IMR-90 (cell line): ENCODE measurements at regions not wholly inside any gene's neighbourhood (a gene's known extent, or its start where the extent isn't known, plus 50 kb on each side); places are given as distances from the start of the nearest gene placed in this dataset.

Experiments used
- ATAC-seq: fragments of 200-7000 bp; cut with Tn5 transposase; 2 replicates; pipeline ENCODE4 v1.9.1; 2020; ENCODE audit warnings: low read depth, mild to moderate bottlenecking, moderate library complexity
- BruUV-seq: library from RNA; stranded (reverse); fragments of 400-500 nt; replicated peaks from 2 replicates; lab custom pipeline; 2021; lab: Mats Ljungman, UMichigan
- CTCF ChIA-PET: fragments of 300-600 bp; formaldehyde crosslinking; extraction: SDS; loops from one replicate; lab custom pipeline; 2021; ENCODE audit warnings: antibody characterized with exemption; lab: Yijun Ruan, JAX
- POLR2A ChIA-PET: fragments of 300-600 bp; sonication (Branson Sonifier 250); formaldehyde crosslinking; loops from one replicate; lab custom pipeline; 2022; ENCODE audit warnings: antibody characterized with exemption; ENCODE audit not compliant: unreplicated experiment; lab: Charles Lee
- DNase-seq: peaks from one replicate; pipeline ENCODE4 v3.0.0; 2013
- H2AFZ ChIP-seq: replicated peaks from 2 replicates; pipeline ENCODE3; 2013; ENCODE audit warnings: low read length, mild to moderate bottlenecking; ENCODE audit not compliant: poor library complexity
- H2AK5ac ChIP-seq: 2 replicates; pipeline ENCODE4 v1.6.1; 2013; ENCODE audit warnings: low read depth, low read length, inconsistent platforms
- H2AK9ac ChIP-seq: replicated peaks from 2 replicates; pipeline ENCODE3; 2013; ENCODE audit warnings: mild to moderate bottlenecking, low read depth, low read length, moderate library complexity; ENCODE audit not compliant: poor library complexity
- H2BK120ac ChIP-seq: 2 replicates; pipeline ENCODE4 v1.6.1; 2013; ENCODE audit warnings: low read depth, low read length, inconsistent platforms
- H2BK15ac ChIP-seq: 3 replicates; pipeline ENCODE4 v1.6.1; 2013; ENCODE audit warnings: low read depth, low read length, inconsistent platforms
- H2BK20ac ChIP-seq: 2 replicates; pipeline ENCODE4 v1.6.1; 2013; ENCODE audit warnings: low read depth, mild to moderate bottlenecking, inconsistent platforms, low read length, moderate library complexity
- H2BK5ac ChIP-seq: 2 replicates; pipeline ENCODE4 v1.6.1; 2013; ENCODE audit warnings: mild to moderate bottlenecking, low read depth, low read length, inconsistent platforms; ENCODE audit not compliant: poor library complexity, severe bottlenecking
- H3K14ac ChIP-seq: replicated peaks from 2 replicates; pipeline ENCODE4 v1.6.1; 2013; ENCODE audit warnings: low read depth, low read length, inconsistent platforms
- H3K18ac ChIP-seq: 2 replicates; pipeline ENCODE4 v1.6.1; 2013; ENCODE audit warnings: low read depth, low read length, control low read depth
- H3K23ac ChIP-seq: 2 replicates; pipeline ENCODE4 v1.6.1; 2013; ENCODE audit warnings: low read depth, low read length, inconsistent platforms
- H3K27ac ChIP-seq: 2 replicates; pipeline ENCODE4 v1.5.1; 2013; ENCODE audit warnings: mild to moderate bottlenecking, control low read depth, low read length; ENCODE audit not compliant: insufficient read depth
- H3K27me3 ChIP-seq: 2 replicates; pipeline ENCODE4 v1.6.1; 2013; ENCODE audit warnings: low read length; ENCODE audit not compliant: control insufficient read depth, insufficient read depth
- H3K36me3 ChIP-seq: 2 replicates; pipeline ENCODE4 v1.6.1; 2013; ENCODE audit warnings: low read length, mixed read lengths; ENCODE audit not compliant: control insufficient read depth, insufficient read depth
- H3K4ac ChIP-seq: 2 replicates; pipeline ENCODE4 v1.6.1; 2013; ENCODE audit warnings: low read depth, low read length, inconsistent platforms
- H3K4me1 ChIP-seq: 2 replicates; pipeline ENCODE4 v1.6.1; 2013; ENCODE audit warnings: low read length, mixed read lengths; ENCODE audit not compliant: control insufficient read depth, insufficient read depth
- H3K4me2 ChIP-seq: 2 replicates; pipeline ENCODE4 v1.6.1; 2013; ENCODE audit warnings: low read depth, mild to moderate bottlenecking, control low read depth, low read length, moderate library complexity
- H3K4me3 ChIP-seq: 2 replicates; pipeline ENCODE4 v1.5.1; 2013; ENCODE audit warnings: low read depth, mild to moderate bottlenecking, control low read depth, low read length, moderate library complexity; ENCODE audit not compliant: insufficient read depth
- H3K56ac ChIP-seq: 2 replicates; pipeline ENCODE4 v1.6.1; 2013; ENCODE audit warnings: low read length, inconsistent platforms; ENCODE audit not compliant: insufficient read depth; ENCODE audit errors: extremely low read depth
- H3K79me1 ChIP-seq, 2 experiments: 2 replicates each; pipeline ENCODE4 v1.6.1; 2013; ENCODE audit warnings: low read length in 2 of 2, inconsistent platforms in 1 of 2, low read depth in 1 of 2
- H3K9ac ChIP-seq: 2 replicates; pipeline ENCODE4 v1.6.1; 2013; ENCODE audit warnings: low read depth, low read length, control low read depth
- H3K9me1 ChIP-seq: 2 replicates; pipeline ENCODE4 v1.6.1; 2013; ENCODE audit warnings: low read length, inconsistent platforms; ENCODE audit not compliant: insufficient read depth
- H3K9me3 ChIP-seq: 2 replicates; pipeline ENCODE4 v1.6.1; 2013; ENCODE audit warnings: low read length; ENCODE audit not compliant: control insufficient read depth, insufficient read depth
- H4K20me1 ChIP-seq: 2 replicates; pipeline ENCODE4 v1.6.1; 2013; ENCODE audit warnings: low read length, inconsistent platforms; ENCODE audit not compliant: insufficient read depth
- H4K5ac ChIP-seq: 2 replicates; pipeline ENCODE4 v1.6.1; 2013; ENCODE audit warnings: mild to moderate bottlenecking, low read depth, low read length, control low read depth
- H4K8ac ChIP-seq, 2 experiments: 2 replicates each; pipeline ENCODE4 v1.6.1; 2013; ENCODE audit warnings: low read depth in 2 of 2, low read length in 2 of 2, control low read depth in 1 of 2, inconsistent platforms in 1 of 2
- H4K91ac ChIP-seq: 2 replicates; pipeline ENCODE4 v1.6.1; 2013; ENCODE audit warnings: low read depth, low read length, inconsistent platforms; ENCODE audit not compliant: insufficient read depth
- BHLHE40 ChIP-seq: fragments of 150-350 bp; IDR thresholded peaks from 2 replicates; pipeline ENCODE4 v1.6.1; 2016; ENCODE audit warnings: mild to moderate bottlenecking, low read depth, low read length
- CTCF ChIP-seq: conservative IDR thresholded peaks from 2 replicates; pipeline ENCODE4 v1.5.1; 2012; ENCODE audit warnings: mild to moderate bottlenecking, low read depth, low read length, improper control_type of control experiment
- ELK1 ChIP-seq: fragments of 150-350 bp; IDR thresholded peaks from 2 replicates; pipeline ENCODE4 v1.6.1; 2016; ENCODE audit warnings: low read depth, mild to moderate bottlenecking, low read length, moderate library complexity, borderline replicate concordance
- FOS ChIP-seq: fragments of 150-350 bp; IDR thresholded peaks from 2 replicates; pipeline ENCODE4 v1.6.1; 2016; ENCODE audit warnings: low read depth, low read length
- MAFK ChIP-seq: IDR thresholded peaks from 2 replicates; pipeline ENCODE4 v1.6.1; 2012; ENCODE audit warnings: low read depth, low read length, improper control_type of control experiment
- MXI1 ChIP-seq: IDR thresholded peaks from 2 replicates; pipeline ENCODE4 v1.6.1; 2012; ENCODE audit warnings: low read depth, mild to moderate bottlenecking, low read length, moderate library complexity, borderline replicate concordance
- NFE2L2 ChIP-seq: fragments of 150-350 bp; IDR thresholded peaks from 2 replicates; pipeline ENCODE4 v1.6.1; 2016; ENCODE audit warnings: low read depth, mild to moderate bottlenecking, low read length
- RAD21 ChIP-seq: IDR thresholded peaks from 2 replicates; pipeline ENCODE4 v1.6.1; 2012; ENCODE audit warnings: low read length, improper control_type of control experiment
- RCOR1 ChIP-seq: IDR thresholded peaks from 2 replicates; pipeline ENCODE4 v1.6.1; 2012; ENCODE audit warnings: mild to moderate bottlenecking, low read length, improper control_type of control experiment; ENCODE audit not compliant: insufficient replicate concordance
- USF2 ChIP-seq: fragments of 150-350 bp; IDR thresholded peaks from 2 replicates; pipeline ENCODE4 v1.6.1; 2017; ENCODE audit warnings: mild to moderate bottlenecking, antibody characterized with exemption, low read length, low read depth
- WGBS, 2 experiments: methylation state at CpG; one replicate each; pipeline versions ENCODE4 v1.1.5 to v1.1.7; 2013; ENCODE audit warnings: missing lambda C conversion rate in 2 of 2; ENCODE audit not compliant: insufficient read length in 1 of 2; ENCODE audit errors: extremely low coverage in 2 of 2; 5-methylcytosine and 5-hydroxymethylcytosine counted together
- dilution Hi-C: fragments of 300-500 bp; cut with HindIII; formaldehyde crosslinking; loops from one replicate; pipeline ENCODE4 v1.14.3; 2018; ENCODE audit warnings: low sequenced_read_pairs; ENCODE audit not compliant: unreplicated experiment
- in situ Hi-C: fragments of 300-500 bp; cut with MboI; formaldehyde crosslinking; loops from 3 replicates; pipeline ENCODE4 v1.14.3; 2019; ENCODE audit warnings: low sequenced_read_pairs, inconsistent platforms, mixed read lengths
- intact Hi-C: fragments of 100-400 bp; cut with micrococcal nuclease; formaldehyde crosslinking; loops from 2 replicates; pipeline ENCODE4 v1.10.0; 2022

GRCh38 chr7:91731976-91732375 lies 148.5 kb downstream of the MTERF1 start:
- POLR2A ChIA-PET = no interaction called here
- Histone ChIP-seq H3K14ac (no peak overlapping the region), H2BK20ac (no peak overlapping the region), H3K4me3 (no peak overlapping the region), H3K4me1 (no peaks in the 10 kb centered on the region), H3K9ac (no peak overlapping the region), H3K23ac (no peak overlapping the region), H2AFZ (no peak overlapping the region), H4K20me1 (no peaks in the 10 kb centered on the region), H2AK5ac (no peak overlapping the region), H2AK9ac (no peak overlapping the region), H3K56ac (no peak overlapping the region), H4K8ac (no peak overlapping the region), H3K4me2 (no peak overlapping the region), H3K9me3 (no peaks in the 10 kb centered on the region), H4K5ac (no peak overlapping the region), H3K18ac (no peak overlapping the region), H2BK5ac (no peak overlapping the region), H2BK15ac (no peak overlapping the region), H4K91ac (no peak overlapping the region), H2BK120ac (no peak overlapping the region), H3K36me3 (no peaks in the 10 kb centered on the region), H3K4ac (no peak overlapping the region), H3K27ac (no peak overlapping the region), H3K9me1 (no peaks in the 10 kb centered on the region), H3K79me1 (no peaks in the 10 kb centered on the region), H3K27me3 (no peaks in the 10 kb centered on the region)
- DNase-seq (no peak), ATAC-seq (no peak)
- in situ Hi-C loops (no loop called here), dilution Hi-C loops (no loop called here), intact Hi-C loops (no loop called here)
- TF ChIP-seq MXI1 (no peak), RAD21 (no peak), NFE2L2 (no peak), BHLHE40 (no peak), MAFK (no peak), ELK1 (no peak), RCOR1 (no peak), USF2 (no peak), CTCF (no peak), FOS (no peak)
- no TSS peak for BruUV-seq
- WGBS, 2 experiments = 0% methylated on average over 1 of the region's 5 CpGs; no CpG with 5 or more reads in 1 of the 2 experiments
- CTCF ChIA-PET = interaction anchor here (0.5 to 0.6 kb wide), 2 partner anchors 40 to 158 kb away, joined by 3 to 8 read pairs; no protein-coding TSS in a partner anchor
